NCI-H187 (cell line): ENCODE measurements at regions not wholly inside any gene's neighbourhood (a gene's known extent, or its start where the extent isn't known, plus 50 kb on each side); places are given as distances from the start of the nearest gene placed in this dataset.

Source experiments
- DNase-seq, 2 experiments: peaks; one replicate each; lab custom pipeline; 2025; lab: John Stamatoyannopoulos, UW

GRCh38 chr18:47469576-47469975 lies 218.1 kb upstream of the SKOR2 start:
- DNase-seq = no peak

DNA sequence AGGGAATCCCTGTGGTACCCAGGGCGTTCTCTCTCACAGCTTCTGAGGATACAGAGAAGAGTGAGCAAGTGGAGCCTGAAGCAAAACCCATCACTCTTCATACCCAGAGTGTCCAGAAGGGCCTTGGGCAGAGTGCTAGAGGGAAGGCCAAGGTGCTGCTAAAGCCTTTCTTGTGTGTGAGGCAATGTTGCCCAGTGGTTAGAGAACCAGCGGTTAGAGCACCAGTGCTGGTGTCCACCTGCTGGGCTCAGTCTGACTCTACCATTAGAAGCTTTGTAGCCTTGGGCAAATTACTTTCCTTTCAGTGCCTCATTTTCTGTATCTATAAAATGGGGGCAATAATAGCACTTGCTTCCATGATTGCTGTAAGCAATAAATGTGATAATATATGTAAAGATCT lies 210.5 kb upstream of the SKOR2 start:
- DNase-seq = no peak

GRCh38 chr18:47461406-47461948 lies 210.0 kb upstream of the SKOR2 start:
- no peak for DNase-seq

DNA sequence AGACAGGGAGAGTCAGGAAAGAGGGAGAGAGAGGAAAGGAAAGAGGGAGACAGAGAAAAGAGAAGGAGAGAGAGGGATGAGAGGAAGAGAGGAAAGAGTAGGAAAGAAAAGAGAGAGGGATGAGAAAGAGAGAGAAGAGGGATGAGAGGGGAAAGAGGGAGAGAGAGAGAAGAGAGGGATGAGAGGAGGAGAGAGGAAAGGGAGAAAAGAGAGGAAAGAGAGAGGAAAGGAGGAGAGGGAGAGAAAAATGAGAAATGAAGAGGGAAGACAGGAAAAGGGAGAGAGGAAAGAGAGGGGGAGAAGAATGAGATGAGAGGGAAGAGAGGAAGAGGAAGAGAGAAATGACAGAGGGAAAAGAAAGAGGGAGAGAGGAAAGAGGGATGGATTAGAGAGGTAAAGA lies 207.0 kb upstream of the SKOR2 start:
- no peak for DNase-seq

- DNase-seq = no peak
Measured at GRCh38 chr18:47457614-47458013, 206.2 kb upstream of the SKOR2 start.

GRCh38 chr18:47453038-47453437 lies 201.6 kb upstream of the SKOR2 start:
- no peak for DNase-seq

- DNase-seq = no peak
Measured at GRCh38 chr18:47448956-47449355, 197.5 kb upstream of the SKOR2 start.

DNA sequence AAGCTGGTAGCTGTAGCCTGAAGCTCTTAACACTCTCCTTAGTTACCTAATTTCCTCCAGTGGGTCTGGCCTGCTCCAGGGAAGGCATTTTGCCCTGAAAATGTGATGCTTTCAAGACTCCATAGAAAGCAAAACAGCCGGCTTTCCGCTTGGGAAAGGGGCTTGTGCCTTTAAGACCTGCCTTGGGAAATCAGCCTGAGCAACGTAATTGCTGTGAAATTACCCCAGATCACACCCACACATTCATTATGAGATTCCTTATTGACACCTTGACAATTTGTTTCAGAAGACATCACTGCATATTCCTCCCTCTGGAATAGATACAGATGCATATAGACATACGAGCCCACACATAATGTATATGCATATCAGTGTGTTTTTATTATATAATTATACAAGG lies 190.5 kb upstream of the SKOR2 start:
- DNase-seq = no peak

DNA sequence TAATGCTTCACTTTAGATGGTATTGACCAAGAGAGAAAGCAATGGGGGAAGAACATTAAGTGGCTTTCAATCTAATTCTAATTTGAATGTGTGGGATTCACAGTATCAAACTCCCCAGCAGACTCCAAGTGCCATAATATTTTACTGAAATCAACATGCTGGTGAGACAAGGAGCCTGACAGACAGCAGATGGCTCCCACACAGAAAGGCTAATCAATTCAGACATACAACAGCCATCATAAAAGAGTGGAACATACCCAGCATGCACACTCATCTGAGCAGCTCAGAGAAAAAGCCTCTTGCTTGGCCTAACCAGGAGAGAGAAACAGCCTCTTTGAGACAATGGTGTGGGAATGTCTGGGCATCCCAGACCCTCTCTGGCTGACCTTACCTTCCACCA lies 186.5 kb upstream of the SKOR2 start:
- DNase-seq = no peak

- no peak for DNase-seq
Measured at GRCh38 chr18:47436871-47437270, 185.4 kb upstream of the SKOR2 start.

DNA sequence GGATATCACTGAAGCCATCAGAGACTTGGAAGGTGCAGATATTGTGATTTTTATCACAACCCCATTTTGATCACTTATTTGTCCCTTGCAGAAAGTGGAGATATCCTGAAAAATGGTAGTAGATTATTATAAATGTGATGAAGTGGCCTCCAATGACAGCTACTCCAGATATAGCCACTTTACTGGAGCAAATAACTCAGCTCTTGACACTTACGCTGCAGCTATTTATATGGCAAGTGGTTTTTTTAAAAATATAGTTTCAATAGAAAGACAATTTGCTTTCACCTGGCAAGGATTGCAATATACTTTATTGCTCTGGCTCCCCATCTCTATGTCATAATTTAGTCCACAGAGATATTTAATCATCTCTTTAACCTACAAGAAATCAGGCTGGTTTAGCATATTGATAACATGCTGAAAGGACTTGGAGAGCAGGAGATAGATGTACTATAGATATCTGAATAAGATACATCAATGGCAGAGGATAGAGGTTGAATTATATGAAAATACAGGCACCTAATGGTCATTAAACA lies 182.8 kb upstream of the SKOR2 start:
- DNase-seq = no peak

- no peak for DNase-seq
Measured at GRCh38 chr18:47427923-47428637, 176.6 kb upstream of the SKOR2 start.

- no peak for DNase-seq
Measured at GRCh38 chr18:47427072-47427471, 175.6 kb upstream of the SKOR2 start.

DNA sequence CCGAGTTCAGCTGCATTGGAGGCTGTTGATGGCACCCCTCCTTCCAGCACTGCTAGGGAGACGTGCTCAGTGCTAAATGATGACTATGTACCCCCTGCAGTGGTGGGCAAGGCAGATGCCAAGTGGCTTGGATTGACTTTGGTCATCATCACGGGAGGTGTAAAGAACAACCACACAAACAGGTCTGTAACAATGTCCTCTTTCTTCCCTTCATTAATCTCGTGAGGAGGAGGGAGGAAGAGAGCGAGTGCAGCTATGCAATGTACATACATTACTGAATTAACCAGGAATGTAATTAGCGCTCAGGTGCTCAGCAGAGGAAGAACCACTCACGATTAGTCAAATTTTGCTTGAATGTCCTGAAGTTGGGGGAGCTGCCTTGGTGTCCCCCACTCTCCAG lies 173.9 kb upstream of the SKOR2 start:
- DNase-seq = no peak

DNA sequence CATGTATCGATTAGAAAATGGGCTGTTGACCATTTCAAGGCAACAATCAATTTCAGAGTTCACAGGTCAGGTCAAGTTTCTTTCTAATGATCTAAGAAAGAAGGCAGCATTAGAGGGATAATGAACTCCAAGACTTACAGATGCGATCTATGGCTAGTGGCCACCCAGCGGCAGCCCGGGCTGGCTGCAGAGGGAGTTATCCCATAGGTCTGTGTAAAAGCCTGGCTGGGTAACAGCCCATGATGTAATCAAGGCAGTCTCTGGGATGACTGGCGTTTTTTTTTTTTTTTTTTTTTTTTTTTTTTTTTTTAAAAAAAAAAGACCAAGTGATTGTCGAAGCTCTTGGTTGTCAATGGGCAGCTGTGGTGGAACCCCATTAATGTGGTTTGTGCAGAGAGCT lies 171.1 kb upstream of the SKOR2 start:
- DNase-seq = no peak

DNA sequence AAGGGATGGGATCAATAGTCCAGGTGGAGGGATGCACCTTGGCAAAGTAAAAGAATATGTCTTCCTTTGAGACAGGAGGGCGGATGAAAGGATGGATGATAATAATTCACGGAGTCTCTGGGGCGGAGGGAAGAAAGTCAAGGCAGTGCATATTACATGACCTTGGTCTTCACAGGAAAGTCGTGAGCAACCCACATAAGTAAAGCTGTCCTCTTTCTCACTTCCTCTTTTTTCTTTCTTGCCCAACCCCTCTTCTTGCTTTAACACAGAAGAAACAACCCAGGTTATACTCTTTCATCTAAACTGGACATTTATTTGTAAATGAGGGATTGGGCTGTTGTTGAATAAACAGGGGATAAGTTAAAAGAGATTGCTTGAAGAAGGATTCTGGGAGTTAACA lies 168.7 kb upstream of the SKOR2 start:
- no peak for DNase-seq

GRCh38 chr18:47418746-47419145 lies 167.3 kb upstream of the SKOR2 start:
- no peak for DNase-seq

DNA sequence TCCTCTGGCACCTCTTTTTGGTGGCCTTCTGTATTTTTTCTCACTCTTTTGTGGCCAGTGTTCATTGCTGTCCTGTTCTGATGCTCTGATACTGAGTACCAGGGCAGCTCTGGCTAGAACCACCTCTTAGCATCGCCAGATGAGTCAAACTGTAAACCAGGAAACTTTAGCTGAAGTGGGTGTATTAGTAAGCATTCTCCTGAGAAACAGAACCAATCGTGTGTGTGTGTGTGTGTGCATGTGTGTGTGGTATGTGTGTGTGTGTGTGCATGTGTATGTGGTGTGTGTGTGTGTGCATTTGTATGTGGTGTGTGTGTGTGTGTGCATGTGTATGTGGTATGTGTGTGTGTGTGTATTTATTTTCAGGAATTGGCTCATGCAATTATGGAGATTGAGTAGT lies 166.3 kb upstream of the SKOR2 start:
- DNase-seq = no peak

GRCh38 chr18:47415881-47416280 lies 164.4 kb upstream of the SKOR2 start:
- no peak for DNase-seq

DNA sequence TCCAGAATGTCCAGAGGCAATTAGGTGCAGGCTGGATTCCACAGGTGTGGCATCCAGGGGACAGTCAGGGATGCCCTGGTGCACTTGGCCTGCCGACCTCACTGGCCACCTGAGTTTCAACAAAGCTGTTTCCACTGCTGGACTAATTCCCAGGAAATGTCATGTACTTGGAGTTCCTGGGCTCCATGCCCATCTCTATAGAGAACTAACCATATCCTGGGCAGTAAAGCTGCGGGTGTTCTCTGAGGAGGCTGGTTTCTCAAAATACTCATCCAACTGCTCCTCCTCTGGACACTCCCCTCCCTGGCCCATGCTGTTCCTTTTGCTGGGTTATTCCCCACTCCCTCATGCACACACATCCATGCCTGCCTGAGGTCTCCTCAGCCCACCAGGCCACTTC lies 161.9 kb upstream of the SKOR2 start:
- no peak for DNase-seq

GRCh38 chr18:47412924-47413323 lies 161.5 kb upstream of the SKOR2 start:
- DNase-seq = no peak

DNA sequence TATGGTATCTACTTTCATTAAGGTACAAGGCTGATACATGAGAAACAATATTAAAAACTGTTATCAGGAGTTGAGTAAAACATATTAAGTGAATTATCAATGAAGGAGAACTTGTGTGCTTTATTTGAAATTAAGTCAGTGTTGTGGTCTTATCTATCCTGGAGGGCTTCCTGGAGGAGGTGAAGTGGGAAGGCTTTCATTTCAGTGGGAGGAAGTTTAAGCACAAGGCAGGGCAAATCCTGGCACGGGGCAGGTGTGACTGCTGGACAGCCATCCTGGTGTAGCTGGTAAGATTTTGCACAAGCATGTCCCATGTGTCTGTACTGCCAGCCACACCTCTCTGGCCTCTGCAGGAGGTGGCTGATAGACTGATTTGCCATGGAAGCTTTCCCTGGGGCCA lies 159.7 kb upstream of the SKOR2 start:
- no peak for DNase-seq

DNA sequence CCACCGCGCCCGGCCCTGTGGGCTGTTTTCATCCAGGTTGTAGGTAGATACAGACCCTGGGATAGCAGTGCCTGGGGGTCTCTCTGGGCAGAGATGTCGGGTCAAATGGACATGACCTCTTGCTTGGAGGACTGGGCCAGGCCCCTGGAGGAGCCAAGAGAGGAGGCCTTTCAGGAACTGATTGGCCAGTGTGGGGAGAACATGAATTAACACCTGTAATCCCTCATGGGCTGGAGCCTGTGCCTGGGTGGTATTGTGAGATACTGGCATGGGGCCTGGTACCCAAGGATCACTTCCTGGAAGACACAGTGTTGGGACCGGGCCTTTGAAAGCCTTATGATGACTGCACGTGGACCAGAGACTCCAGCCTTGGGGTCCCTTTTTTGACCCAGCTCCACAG lies 158.7 kb upstream of the SKOR2 start:
- no peak for DNase-seq

DNA sequence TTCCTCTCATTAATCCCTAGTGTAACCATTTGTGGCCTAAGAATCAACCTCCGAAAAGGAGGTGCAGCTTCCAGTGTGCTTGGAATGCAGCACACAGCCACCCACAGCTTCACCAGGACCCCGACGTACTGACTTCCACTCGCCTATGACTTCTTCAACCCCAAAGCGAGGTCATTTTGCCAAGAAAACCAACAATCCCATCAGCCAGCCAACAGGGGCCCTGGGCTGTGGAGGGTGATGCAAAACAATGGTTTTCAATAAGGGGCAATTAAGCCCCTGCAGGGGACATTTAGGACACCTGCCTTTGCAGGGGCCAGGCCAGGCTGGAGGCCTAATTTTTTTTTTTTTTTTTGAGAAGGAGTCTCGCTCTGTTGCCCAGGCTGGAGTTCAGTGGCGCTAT lies 158.1 kb upstream of the SKOR2 start:
- no peak for DNase-seq
